OCI-LY3 (cell line): ENCODE measurements at regions not wholly inside any gene's neighbourhood (a gene's known extent, or its start where the extent isn't known, plus 50 kb on each side); places are given as distances from the start of the nearest gene placed in this dataset.

Experiments used
- H2AFZ ChIP-seq: fragments of 200-600, 300-600 bp; shearing (Covaris generic); 2 replicates; pipeline ENCODE4 v1.6.0; 2014; ENCODE audit warnings: antibody characterized with exemption, low read depth, low read length
- H3K27ac ChIP-seq: fragments of 200-600, 300-600 bp; sonication (generic); 2 replicates; pipeline ENCODE4 v1.5.1; 2014; ENCODE audit warnings: mild to moderate bottlenecking, low read length, moderate library complexity, mixed read lengths
- H3K27me3 ChIP-seq: fragments of 200-600, 300-600 bp; sonication (generic); 2 replicates; pipeline ENCODE4 v1.6.1; 2014; ENCODE audit warnings: low read depth, low read length, mixed read lengths
- H3K36me3 ChIP-seq: fragments of 200-600, 300-600 bp; sonication (generic); replicated peaks from 2 replicates; pipeline ENCODE3; 2014; ENCODE audit warnings: low read depth, low read length, mixed read lengths
- H3K4me1 ChIP-seq: fragments of 300-600, 200-600 bp; sonication (generic); 2 replicates; pipeline ENCODE4 v1.6.1; 2014; ENCODE audit warnings: low read length, mixed read lengths
- H3K4me2 ChIP-seq: fragments of 200-600, 300-600 bp; sonication (generic); 2 replicates; pipeline ENCODE4 v1.6.1; 2014; ENCODE audit warnings: low read length, mixed read lengths
- H3K4me3 ChIP-seq: fragments of 300-600, 200-600 bp; sonication (generic); 2 replicates; pipeline ENCODE4 v1.5.1; 2014; ENCODE audit warnings: antibody characterized with exemption, mild to moderate bottlenecking, low read length, moderate library complexity
- H3K79me2 ChIP-seq: fragments of 300-600, 200-600 bp; shearing (Covaris generic); 2 replicates; pipeline ENCODE4 v1.6.1; 2014; ENCODE audit warnings: mild to moderate bottlenecking, low read length, mixed read lengths
- H3K9ac ChIP-seq: fragments of 300-600, 200-600 bp; shearing (Covaris generic); 2 replicates; pipeline ENCODE4 v1.6.0; 2014; ENCODE audit warnings: mild to moderate bottlenecking, low read length, moderate library complexity
- H3K9me3 ChIP-seq: fragments of 200-600, 300-600 bp; shearing (Covaris generic); 2 replicates; pipeline ENCODE4 v1.6.1; 2014; ENCODE audit warnings: low read length, mixed read lengths; ENCODE audit not compliant: insufficient read depth
- H4K20me1 ChIP-seq: fragments of 200-600, 300-600 bp; sonication (generic); 2 replicates; pipeline ENCODE4 v1.6.1; 2016; ENCODE audit warnings: low read length, mixed read lengths; ENCODE audit not compliant: insufficient read depth
- EZH2phosphoT487 ChIP-seq: fragments of 200-600 bp; shearing (Covaris generic); IDR thresholded peaks from 2 replicates; pipeline ENCODE4 v1.6.1; 2018; ENCODE audit warnings: antibody characterized with exemption, mixed run types, low read depth
- TF ChIP-seq, protein P1 (sequence below): fragments of 200-600, 300-600 bp; sonication (generic); IDR thresholded peaks from 2 replicates; pipeline ENCODE4 v1.5.1; 2014; ENCODE audit warnings: antibody characterized with exemption, low read length, low read depth

DNA sequence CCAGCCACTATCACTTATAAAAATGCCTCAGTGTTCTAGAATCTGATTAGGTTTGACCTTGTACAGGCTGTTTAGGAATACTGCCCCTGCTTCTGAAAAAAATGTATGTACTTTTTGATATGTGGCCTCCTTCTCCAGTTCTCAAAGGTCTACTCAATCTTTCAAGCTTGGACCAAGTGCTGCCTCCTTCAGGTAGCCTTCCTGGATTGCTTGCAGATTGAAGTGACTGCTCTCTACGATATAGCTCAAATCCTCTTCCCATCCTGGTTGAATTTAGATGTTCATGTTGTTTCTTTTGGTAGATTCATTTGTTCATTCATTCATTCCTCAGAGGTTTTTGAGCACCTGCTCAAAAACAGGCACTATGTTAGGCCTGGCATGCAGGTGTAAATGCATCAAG lies 77.2 kb upstream of the NPTX2 start:
- H3K27me3 ChIP-seq: no peaks in the 10 kb centered on the region
- H2AFZ ChIP-seq: no peak overlapping the region
- no peaks in the 10 kb centered on the region for H3K36me3 ChIP-seq
- peaks cover 28% of the 10 kb centered on the region for H3K4me1 ChIP-seq
- H3K79me2 ChIP-seq: no peaks in the 10 kb centered on the region
- H3K9me3 ChIP-seq: no peaks in the 10 kb centered on the region
- no peak overlapping the region; the same call in 1 of the 2 replicates for H3K9ac ChIP-seq
- TF ChIP-seq EZH2phosphoT487: no peak
- TF ChIP-seq, protein P1, sequence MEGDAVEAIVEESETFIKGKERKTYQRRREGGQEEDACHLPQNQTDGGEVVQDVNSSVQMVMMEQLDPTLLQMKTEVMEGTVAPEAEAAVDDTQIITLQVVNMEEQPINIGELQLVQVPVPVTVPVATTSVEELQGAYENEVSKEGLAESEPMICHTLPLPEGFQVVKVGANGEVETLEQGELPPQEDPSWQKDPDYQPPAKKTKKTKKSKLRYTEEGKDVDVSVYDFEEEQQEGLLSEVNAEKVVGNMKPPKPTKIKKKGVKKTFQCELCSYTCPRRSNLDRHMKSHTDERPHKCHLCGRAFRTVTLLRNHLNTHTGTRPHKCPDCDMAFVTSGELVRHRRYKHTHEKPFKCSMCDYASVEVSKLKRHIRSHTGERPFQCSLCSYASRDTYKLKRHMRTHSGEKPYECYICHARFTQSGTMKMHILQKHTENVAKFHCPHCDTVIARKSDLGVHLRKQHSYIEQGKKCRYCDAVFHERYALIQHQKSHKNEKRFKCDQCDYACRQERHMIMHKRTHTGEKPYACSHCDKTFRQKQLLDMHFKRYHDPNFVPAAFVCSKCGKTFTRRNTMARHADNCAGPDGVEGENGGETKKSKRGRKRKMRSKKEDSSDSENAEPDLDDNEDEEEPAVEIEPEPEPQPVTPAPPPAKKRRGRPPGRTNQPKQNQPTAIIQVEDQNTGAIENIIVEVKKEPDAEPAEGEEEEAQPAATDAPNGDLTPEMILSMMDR: peak; percentile 38
- peak overlapping the region; percentile 26 for H3K27ac ChIP-seq
- H4K20me1 ChIP-seq: no peaks in the 10 kb centered on the region
- H3K4me2 ChIP-seq: peak overlapping the region; percentile 63
- peak overlapping the region; percentile 13; the same call in 1 of the 2 replicates for H3K4me3 ChIP-seq

DNA sequence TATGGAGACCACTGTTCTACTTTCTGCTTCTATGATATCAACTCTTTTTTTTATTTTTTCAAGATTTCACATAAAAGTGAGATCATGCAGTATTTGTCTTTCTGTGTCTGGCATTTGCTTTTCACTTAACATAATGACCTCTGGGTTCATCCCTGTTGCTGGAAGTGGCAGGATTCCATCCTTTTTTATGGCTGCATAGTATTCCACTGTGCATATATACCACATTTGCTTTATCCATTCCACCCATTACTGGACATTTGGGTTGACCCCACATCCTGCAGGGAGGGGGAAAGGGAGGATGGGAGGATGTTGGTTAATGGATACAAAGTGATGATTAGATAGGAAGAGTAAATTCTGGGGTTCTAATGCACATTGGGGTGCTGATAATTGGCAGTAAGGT lies 80.3 kb upstream of the NPTX2 start:
- no peaks in the 10 kb centered on the region for H3K9me3 ChIP-seq
- H3K4me2 ChIP-seq: no peak overlapping the region
- H3K9ac ChIP-seq: no peak overlapping the region
- H2AFZ ChIP-seq: no peak overlapping the region
- H3K4me3 ChIP-seq: no peak overlapping the region
- H3K79me2 ChIP-seq: no peaks in the 10 kb centered on the region
- no peaks in the 10 kb centered on the region for H4K20me1 ChIP-seq
- H3K27me3 ChIP-seq: no peaks in the 10 kb centered on the region
- H3K27ac ChIP-seq: no peak overlapping the region
- peaks cover 28% of the 10 kb centered on the region for H3K4me1 ChIP-seq
- no peak for TF ChIP-seq EZH2phosphoT487
- TF ChIP-seq, protein P1: no peak
- H3K36me3 ChIP-seq: no peaks in the 10 kb centered on the region

DNA sequence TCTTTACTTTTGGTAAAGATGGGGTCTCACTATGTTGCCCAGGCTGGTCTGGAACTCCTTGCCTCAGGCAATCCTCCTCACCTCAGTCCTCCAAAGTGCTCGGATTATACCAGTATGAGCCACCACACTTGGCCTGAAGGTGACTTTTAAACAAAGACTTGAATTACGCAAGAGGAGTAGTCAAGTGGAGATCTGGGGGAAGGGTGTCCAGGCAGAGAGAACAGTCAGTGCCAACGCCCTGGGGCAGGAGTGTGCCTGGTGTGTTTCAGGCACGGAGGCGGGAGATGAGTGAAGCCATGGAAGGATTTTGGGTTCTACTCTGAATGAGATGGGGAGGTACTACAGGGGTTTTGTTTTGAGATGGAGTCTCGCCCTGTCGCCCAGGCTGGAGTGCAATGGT lies 82.6 kb upstream of the NPTX2 start:
- no peak overlapping the region for H3K27ac ChIP-seq
- TF ChIP-seq EZH2phosphoT487: no peak
- TF ChIP-seq, protein P1: no peak
- H3K9ac ChIP-seq: no peak overlapping the region
- H3K4me1 ChIP-seq: peaks cover 9% of the 10 kb centered on the region
- no peaks in the 10 kb centered on the region for H3K36me3 ChIP-seq
- no peak overlapping the region for H3K4me2 ChIP-seq
- no peak overlapping the region for H3K4me3 ChIP-seq
- H3K27me3 ChIP-seq: no peaks in the 10 kb centered on the region
- no peaks in the 10 kb centered on the region for H4K20me1 ChIP-seq
- no peak overlapping the region for H2AFZ ChIP-seq
- H3K79me2 ChIP-seq: no peaks in the 10 kb centered on the region
- H3K9me3 ChIP-seq: no peaks in the 10 kb centered on the region

DNA sequence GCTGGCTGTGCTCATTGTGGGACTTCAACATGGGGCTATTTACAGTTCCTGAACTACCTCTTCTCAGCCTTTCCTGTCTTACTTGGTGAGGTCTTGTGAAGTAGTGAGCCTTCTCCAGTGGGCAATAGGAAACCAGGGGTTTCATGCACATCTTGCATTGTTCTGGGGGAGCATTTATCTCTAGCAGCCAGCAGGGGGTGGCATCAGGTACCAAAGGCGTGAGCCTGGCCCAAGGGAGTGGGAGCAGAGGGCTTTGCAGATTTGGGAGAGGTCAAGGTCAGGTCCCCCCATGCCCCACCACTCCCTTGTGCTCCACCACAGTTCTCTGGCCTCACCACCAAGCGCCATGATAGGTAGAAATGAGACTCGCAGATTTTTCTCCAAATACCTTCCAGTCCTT lies 85.4 kb upstream of the NPTX2 start:
- H4K20me1 ChIP-seq: no peaks in the 10 kb centered on the region
- no peaks in the 10 kb centered on the region for H3K9me3 ChIP-seq
- H3K4me2 ChIP-seq: no peak overlapping the region
- no peaks in the 10 kb centered on the region for H3K27me3 ChIP-seq
- TF ChIP-seq EZH2phosphoT487: no peak
- TF ChIP-seq, protein P1: peak; percentile 18; the same call in 1 of the 2 replicates
- no peak overlapping the region for H2AFZ ChIP-seq
- H3K27ac ChIP-seq: no peak overlapping the region
- H3K4me3 ChIP-seq: no peak overlapping the region
- H3K79me2 ChIP-seq: no peaks in the 10 kb centered on the region
- no peaks in the 10 kb centered on the region for H3K36me3 ChIP-seq
- no peak overlapping the region for H3K9ac ChIP-seq
- H3K4me1 ChIP-seq: no peaks in the 10 kb centered on the region
